GM06990 (cell line): ENCODE measurements at regions not wholly inside any gene's neighbourhood (a gene's known extent, or its start where the extent isn't known, plus 50 kb on each side); places are given as distances from the start of the nearest gene placed in this dataset.

Experiments used
- DNase-seq: peaks from one replicate; pipeline ENCODE4 v3.0.0-alpha.2; 2011; ENCODE audit not compliant: insufficient read length; ENCODE audit errors: extremely low read depth
- H3K27me3 ChIP-seq: replicated peaks from 2 replicates; pipeline ENCODE4 v1.6.0; 2011; ENCODE audit warnings: low read length; ENCODE audit not compliant: control insufficient read depth, insufficient read depth
- H3K36me3 ChIP-seq: 2 replicates; pipeline ENCODE4 v1.5.1; 2011; ENCODE audit warnings: low read length; ENCODE audit not compliant: control insufficient read depth, insufficient read depth
- H3K4me3 ChIP-seq: replicated peaks from 2 replicates; pipeline ENCODE4 v1.5.1; 2011; ENCODE audit warnings: low read depth, mild to moderate bottlenecking, control low read depth, low read length
- CTCF ChIP-seq: IDR thresholded peaks from 2 replicates; pipeline ENCODE4 v1.5.1; 2011; ENCODE audit warnings: low read length, control low read depth, mild to moderate bottlenecking, inconsistent platforms; ENCODE audit not compliant: insufficient read depth, poor library complexity, severe bottlenecking

- no peaks in the 10 kb centered on the region for H3K27me3 ChIP-seq
- DNase-seq = no peak
- no peak for TF ChIP-seq CTCF
- H3K4me3 ChIP-seq = no peak overlapping the region
- no peaks in the 10 kb centered on the region for H3K36me3 ChIP-seq
Observed at GRCh38 chr4:106618956-106619355, 250.4 kb upstream of the GIMD1 start.

GRCh38 chr4:106615961-106616360 is 247.4 kb upstream of the GIMD1 start:
- H3K36me3 ChIP-seq = no peaks in the 10 kb centered on the region
- no peak for TF ChIP-seq CTCF
- no peaks in the 10 kb centered on the region for H3K27me3 ChIP-seq
- no peak for DNase-seq
- H3K4me3 ChIP-seq = no peak overlapping the region

GRCh38 chr4:106615410-106615945 is 246.9 kb upstream of the GIMD1 start:
- H3K36me3 ChIP-seq = no peaks in the 10 kb centered on the region
- H3K4me3 ChIP-seq = no peak overlapping the region
- H3K27me3 ChIP-seq = no peaks in the 10 kb centered on the region
- no peak for DNase-seq
- TF ChIP-seq CTCF = no peak

- no peak for DNase-seq
- no peaks in the 10 kb centered on the region for H3K36me3 ChIP-seq
- no peak overlapping the region for H3K4me3 ChIP-seq
- TF ChIP-seq CTCF = no peak
- H3K27me3 ChIP-seq = no peaks in the 10 kb centered on the region
Observed at GRCh38 chr4:106614441-106614840, 245.9 kb upstream of the GIMD1 start.

- TF ChIP-seq CTCF = no peak
- no peak for DNase-seq
- H3K4me3 ChIP-seq = no peak overlapping the region
- H3K36me3 ChIP-seq = no peaks in the 10 kb centered on the region
- no peaks in the 10 kb centered on the region for H3K27me3 ChIP-seq
Observed at GRCh38 chr4:106609917-106610316, 241.3 kb upstream of the GIMD1 start.

- H3K4me3 ChIP-seq = no peak overlapping the region
- H3K27me3 ChIP-seq = no peaks in the 10 kb centered on the region
- DNase-seq = no peak
- TF ChIP-seq CTCF = no peak
- H3K36me3 ChIP-seq = no peaks in the 10 kb centered on the region
Observed at GRCh38 chr4:106607558-106607957, 239.0 kb upstream of the GIMD1 start.
